SH-SY5Y (cell line): ENCODE measurements at regions not wholly inside any gene's neighbourhood (a gene's known extent, or its start where the extent isn't known, plus 50 kb on each side); places are given as distances from the start of the nearest gene placed in this dataset.

Experiments used
- GATA2 ChIP-seq: IDR thresholded peaks from 2 replicates; pipeline ENCODE4 v1.6.1; 2011; ENCODE audit warnings: mild to moderate bottlenecking, low read depth, low read length
- GATA3 ChIP-seq: IDR thresholded peaks from 2 replicates; pipeline ENCODE4 v1.6.1; 2011; ENCODE audit warnings: low read depth, mild to moderate bottlenecking, low read length, moderate library complexity

DNA sequence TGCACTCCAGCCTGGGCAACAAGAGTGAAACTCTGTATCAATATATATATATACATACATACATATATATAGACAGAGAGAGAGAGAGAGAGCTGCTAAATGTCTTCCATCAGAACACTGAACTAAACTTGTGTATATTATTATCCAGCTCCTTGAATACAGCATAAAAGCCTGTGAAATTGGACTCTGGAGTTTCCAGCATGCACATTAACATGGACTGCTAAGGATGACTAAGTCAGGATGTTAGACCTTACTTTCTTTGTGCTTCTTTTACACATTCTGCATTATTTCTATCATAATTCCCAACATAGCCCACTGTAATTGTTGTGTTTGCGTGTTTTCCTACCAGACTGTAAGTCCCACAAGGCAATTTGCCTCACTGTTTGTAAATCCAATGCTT is 259.1 kb downstream of the TGFB2 start:
- TF ChIP-seq GATA2 (no peak), GATA3 (no peak)
